ENCODE measurements at regions not wholly inside any gene's neighbourhood (a gene's known extent, or its start where the extent isn't known, plus 50 kb on each side); places are given as distances from the start of the nearest gene placed in this dataset.

- Histone ChIP-seq H2AFZ (ENCODE audit: low read length) (no peak overlapping the region), H4K5ac (ENCODE audit: insufficient read length, low read depth, low read length) (no peak overlapping the region), H2BK20ac (ENCODE audit: low read depth, low read length, poor library complexity, severe bottlenecking) (no peak overlapping the region), H3K18ac (ENCODE audit: insufficient read length, low read depth, low read length) (no peak overlapping the region), H3K4me1 (ENCODE audit: insufficient read depth, low read length) (no peaks in the 10 kb centered on the region), H3K9ac (ENCODE audit: extremely low read depth, insufficient read length, low read length) (no peak overlapping the region), H3K9me3 (ENCODE audit: control insufficient read depth, low read depth, low read length) (no peaks in the 10 kb centered on the region), H3K79me2 (ENCODE audit: insufficient read depth, low read length) (no peaks in the 10 kb centered on the region), H2BK120ac (ENCODE audit: low read depth, low read length, poor library complexity, severe bottlenecking) (no peak overlapping the region), H3K4ac (ENCODE audit: low read depth, low read length) (no peak overlapping the region), H3K56ac (ENCODE audit: insufficient read length, low read depth, low read length) (no peak overlapping the region), H2BK5ac (ENCODE audit: insufficient read length, low read length) (no peak overlapping the region), H2AK5ac (ENCODE audit: insufficient read length, low read length) (no peak overlapping the region), H3K23ac (ENCODE audit: insufficient read length, low read depth, low read length) (no peak overlapping the region), H2BK15ac (ENCODE audit: low read depth, low read length) (no peak overlapping the region), H3K27ac (ENCODE audit: insufficient read length, low read depth, low read length) (no peak overlapping the region), H3K4me2 (ENCODE audit: insufficient read depth, insufficient read length, low read length) (no peak overlapping the region), H3K27me3 (ENCODE audit: insufficient read depth, low read length) (no peaks in the 10 kb centered on the region), H4K8ac (replicated peaks; ENCODE audit: insufficient read length, low read depth, low read length) (no peak overlapping the region), H4K20me1 (ENCODE audit: control insufficient read depth, insufficient read depth, insufficient read length) (no peaks in the 10 kb centered on the region), H2BK12ac (ENCODE audit: insufficient read length, low read depth, low read length) (no peak overlapping the region), H3K23me2 (ENCODE audit: insufficient read length, low read depth, low read length, poor library complexity, severe bottlenecking) (no peaks in the 10 kb centered on the region), H3T11ph (ENCODE audit: low read length) (no peak overlapping the region), H3K14ac (ENCODE audit: insufficient read depth, low read length) (no peak overlapping the region), H3K79me1 (ENCODE audit: insufficient read depth, low read depth, low read length, poor library complexity, severe bottlenecking) (no peaks in the 10 kb centered on the region), H4K91ac (ENCODE audit: insufficient read length, low read depth, low read length) (no peak overlapping the region)
- Mint-ChIP-seq H3K4me1 (no peaks in the 10 kb centered on the region), H3K9me3 (peaks cover 0 to 2% of the 10 kb centered on the region in 2 experiments; a peak in 2 of 5 replicates), H3K27me3 (ENCODE audit: low read depth) (no peaks in the 10 kb centered on the region), H3K4me3 (no peak overlapping the region), H3K36me3 (ENCODE audit: insufficient read depth in 1 of 3, low read depth in 3 of 3) (peaks cover 0 to 10% (median 0%) of the 10 kb centered on the region in 3 experiments; a peak in 1 of 7 replicates), H3K27ac (no peak overlapping the region)
- no peak for TF ChIP-seq CTCF (conservative IDR thresholded peaks at IDR 0.05)
- no CpG with 5 or more reads among the region's 2 CpGs for WGBS (ENCODE audit: extremely low coverage, insufficient read length, low lambda C conversion rate)
- no peak for DNase-seq
Measured at GRCh38 chr5:103623425-103623824, 60.8 kb upstream of the NUDT12 start.
